CD4-positive, alpha-beta T cell (primary cell): ENCODE measurements at regions not wholly inside any gene's neighbourhood (a gene's known extent, or its start where the extent isn't known, plus 50 kb on each side); places are given as distances from the start of the nearest gene placed in this dataset.

Experiments used
- ATAC-seq: fragments of 200-7000 bp; cut with Tn5 transposase; one replicate; pipeline ENCODE4 v1.10.0; 2022; ENCODE audit warnings: mild to moderate bottlenecking; ENCODE audit not compliant: poor library complexity
- CTCF ChIA-PET: fragments of 350-600 bp; sonication (Branson Sonifier 250); formaldehyde crosslinking; loops from one replicate; lab custom pipeline; 2021; ENCODE audit warnings: antibody characterized with exemption, inconsistent platforms; lab: Charles Lee
- POLR2A ChIA-PET: fragments of 350-600 bp; sonication (Branson Sonifier 250); formaldehyde crosslinking; loops from one replicate; lab custom pipeline; 2021; ENCODE audit warnings: antibody characterized with exemption, inconsistent platforms; lab: Charles Lee
- DNase-seq, 14 experiments: peaks; one replicate each; pipeline ENCODE4 v3.0.0-alpha.2; 2013 to 2020; ENCODE audit warnings: mixed read lengths in 2 of 14
- H3K27ac ChIP-seq, 2 donors: one replicate each; pipeline versions ENCODE4 v1.5.1 to v1.7.0; 2013; ENCODE audit warnings: low read length in 2 of 2, low read depth in 1 of 2, mild to moderate bottlenecking in 1 of 2
- H3K27me3 ChIP-seq, 2 experiments: 1 replicate in 1 of 2; 2 replicates in 1 of 2; pipeline versions ENCODE4 v1.6.1 to v1.7.0; 2013; ENCODE audit warnings: low read length in 2 of 2, control low read depth in 1 of 2, mild to moderate bottlenecking in 1 of 2, moderate library complexity in 1 of 2; ENCODE audit not compliant: insufficient read depth in 2 of 2, control insufficient read depth in 1 of 2
- H3K36me3 ChIP-seq: one replicate; pipeline ENCODE4 v1.6.1; 2013; ENCODE audit warnings: low read length, control low read depth; ENCODE audit not compliant: insufficient read depth
- H3K4me1 ChIP-seq: one replicate; pipeline ENCODE4 v1.6.1; 2013; ENCODE audit warnings: low read length, control low read depth; ENCODE audit not compliant: insufficient read depth
- H3K4me3 ChIP-seq: one replicate; pipeline ENCODE4 v1.5.1; 2013; ENCODE audit warnings: mild to moderate bottlenecking, low read length, moderate library complexity
- H3K9me3 ChIP-seq, 2 experiments: 1 replicate in 1 of 2; 2 replicates in 1 of 2; pipeline versions ENCODE4 v1.6.1 to v1.7.0; 2013; ENCODE audit warnings: low read length in 2 of 2, mild to moderate bottlenecking in 2 of 2, control low read depth in 1 of 2, moderate library complexity in 1 of 2; ENCODE audit not compliant: control insufficient read depth in 1 of 2, insufficient read depth in 1 of 2
- H3K27ac Mint-ChIP-seq: one replicate; pipeline ENCODE4 v1.8.0; 2020; ENCODE audit warnings: mixed read lengths
- H3K27me3 Mint-ChIP-seq: one replicate; pipeline ENCODE4 v1.8.0; 2021; ENCODE audit warnings: mixed read lengths
- H3K36me3 Mint-ChIP-seq: one replicate; pipeline ENCODE4 v1.8.0; 2021; ENCODE audit warnings: low read depth, mixed read lengths
- H3K4me1 Mint-ChIP-seq: one replicate; pipeline ENCODE4 v1.8.0; 2021; ENCODE audit warnings: low read depth, mixed read lengths
- H3K4me3 Mint-ChIP-seq: one replicate; pipeline ENCODE4 v1.8.0; 2020; ENCODE audit warnings: mild to moderate bottlenecking, mixed read lengths
- H3K9me3 Mint-ChIP-seq: one replicate; pipeline ENCODE4 v1.8.0; 2020; ENCODE audit warnings: mixed read lengths
- intact Hi-C, 2 experiments: fragments of 100-400 bp; cut with DNase I in 1 of 2; cut with micrococcal nuclease in 1 of 2; formaldehyde crosslinking; loops; one replicate each; pipeline versions ENCODE4 v1.15.1 to v1.9.0; 2023 to 2025; cut with DNase I, micrococcal nuclease
- TF ChIP-seq, protein P1 (sequence below): fragments of 200-600 bp; IDR thresholded peaks from one replicate; pipeline ENCODE4 v1.8.0; 2022; ENCODE audit warnings: antibody characterized with exemption, mild to moderate bottlenecking

DNA sequence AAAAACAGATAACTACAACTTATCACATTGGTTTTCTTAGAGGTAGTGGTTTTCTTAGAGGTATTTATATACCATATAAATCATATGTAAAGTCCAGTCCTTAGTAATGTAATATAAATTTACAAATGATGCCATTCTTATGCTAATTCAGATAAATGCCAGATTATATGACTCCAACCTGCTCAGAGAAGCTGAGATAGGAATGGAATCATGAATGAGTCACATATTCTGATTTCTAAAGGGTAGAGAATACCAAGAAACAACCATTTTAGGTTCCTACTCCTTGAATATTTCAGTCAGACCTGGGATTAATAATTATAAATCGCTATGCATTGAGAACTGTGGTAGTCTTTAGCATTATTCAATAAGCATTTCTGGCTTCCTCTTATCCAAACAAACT is 760.1 kb upstream of the NEGR1 start:
- no peak overlapping the region for H3K27ac ChIP-seq
- ATAC-seq (no peak), DNase-seq (no peak)
- intact Hi-C loops, result no loop called here
- H3K27ac Mint-ChIP-seq, result no peak overlapping the region
- no peaks in the 10 kb centered on the region for H3K27me3 Mint-ChIP-seq
- no peaks in the 10 kb centered on the region for H3K36me3 Mint-ChIP-seq
- H3K4me3 Mint-ChIP-seq, result no peak overlapping the region
- peaks cover 0 to 5% of the 10 kb centered on the region in 2 experiments for H3K9me3 ChIP-seq
- H3K4me1 ChIP-seq, result no peaks in the 10 kb centered on the region
- ChIA-PET CTCF (no interaction called here), POLR2A (no interaction called here)
- H3K4me1 Mint-ChIP-seq, result no peaks in the 10 kb centered on the region
- H3K36me3 ChIP-seq, result no peaks in the 10 kb centered on the region
- TF ChIP-seq, protein P1, sequence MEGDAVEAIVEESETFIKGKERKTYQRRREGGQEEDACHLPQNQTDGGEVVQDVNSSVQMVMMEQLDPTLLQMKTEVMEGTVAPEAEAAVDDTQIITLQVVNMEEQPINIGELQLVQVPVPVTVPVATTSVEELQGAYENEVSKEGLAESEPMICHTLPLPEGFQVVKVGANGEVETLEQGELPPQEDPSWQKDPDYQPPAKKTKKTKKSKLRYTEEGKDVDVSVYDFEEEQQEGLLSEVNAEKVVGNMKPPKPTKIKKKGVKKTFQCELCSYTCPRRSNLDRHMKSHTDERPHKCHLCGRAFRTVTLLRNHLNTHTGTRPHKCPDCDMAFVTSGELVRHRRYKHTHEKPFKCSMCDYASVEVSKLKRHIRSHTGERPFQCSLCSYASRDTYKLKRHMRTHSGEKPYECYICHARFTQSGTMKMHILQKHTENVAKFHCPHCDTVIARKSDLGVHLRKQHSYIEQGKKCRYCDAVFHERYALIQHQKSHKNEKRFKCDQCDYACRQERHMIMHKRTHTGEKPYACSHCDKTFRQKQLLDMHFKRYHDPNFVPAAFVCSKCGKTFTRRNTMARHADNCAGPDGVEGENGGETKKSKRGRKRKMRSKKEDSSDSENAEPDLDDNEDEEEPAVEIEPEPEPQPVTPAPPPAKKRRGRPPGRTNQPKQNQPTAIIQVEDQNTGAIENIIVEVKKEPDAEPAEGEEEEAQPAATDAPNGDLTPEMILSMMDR, result no peak
- H3K4me3 ChIP-seq, result no peak overlapping the region
- peaks cover 10% of the 10 kb centered on the region for H3K9me3 Mint-ChIP-seq
- H3K27me3 ChIP-seq, result no peaks in the 10 kb centered on the region

DNA sequence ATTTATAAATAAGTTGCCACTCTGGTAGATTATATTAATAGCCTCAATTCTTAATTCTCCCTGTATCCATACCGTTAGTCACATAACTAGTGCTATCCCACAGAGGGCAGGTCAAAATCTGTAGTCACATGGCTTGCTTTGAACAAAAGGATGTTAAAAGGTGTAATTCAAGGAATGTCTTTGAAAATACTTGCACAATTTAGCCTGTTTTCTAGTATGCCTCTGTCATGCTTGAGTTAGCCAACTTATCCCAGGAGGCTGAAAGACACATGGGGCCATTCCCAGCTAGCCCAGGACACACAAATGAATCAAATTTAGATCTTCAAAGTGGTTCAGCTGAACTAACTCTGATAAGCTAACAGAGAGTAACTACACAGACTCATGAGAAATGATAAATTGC is 758.5 kb upstream of the NEGR1 start:
- no peak overlapping the region for H3K27ac ChIP-seq
- ChIA-PET POLR2A (no interaction called here), CTCF (no interaction called here)
- Mint-ChIP-seq H3K27me3 (no peaks in the 10 kb centered on the region), H3K4me3 (no peak overlapping the region), H3K36me3 (no peaks in the 10 kb centered on the region), H3K4me1 (no peaks in the 10 kb centered on the region), H3K9me3 (peaks cover 4% of the 10 kb centered on the region), H3K27ac (no peak overlapping the region)
- no peak for DNase-seq
- intact Hi-C loops, result no loop called here
- H3K4me1 ChIP-seq, result no peaks in the 10 kb centered on the region
- H3K36me3 ChIP-seq, result no peaks in the 10 kb centered on the region
- TF ChIP-seq, protein P1, result no peak
- H3K4me3 ChIP-seq, result no peak overlapping the region
- H3K9me3 ChIP-seq, result peaks cover 0 to 5% of the 10 kb centered on the region in 2 experiments
- H3K27me3 ChIP-seq, result no peaks in the 10 kb centered on the region
- ATAC-seq, result no peak

- Mint-ChIP-seq H3K27me3 (no peaks in the 10 kb centered on the region), H3K36me3 (no peaks in the 10 kb centered on the region), H3K4me3 (no peak overlapping the region), H3K4me1 (no peaks in the 10 kb centered on the region), H3K27ac (no peak overlapping the region), H3K9me3 (peaks cover 4% of the 10 kb centered on the region)
- no peaks in the 10 kb centered on the region for H3K9me3 ChIP-seq
- CTCF ChIA-PET, result no interaction called here
- H3K27me3 ChIP-seq, result no peaks in the 10 kb centered on the region
- POLR2A ChIA-PET, result no interaction called here
- no peak overlapping the region for H3K4me3 ChIP-seq
- ATAC-seq, result no peak
- no peaks in the 10 kb centered on the region for H3K36me3 ChIP-seq
- H3K27ac ChIP-seq, result no peak overlapping the region
- TF ChIP-seq, protein P1, result no peak
- DNase-seq, result no peak
- intact Hi-C loops, result no loop called here
- H3K4me1 ChIP-seq, result no peaks in the 10 kb centered on the region
Measured at GRCh38 chr1:73034271-73034670, 751.9 kb upstream of the NEGR1 start.
